ENCODE measurements at regions not wholly inside any gene's neighbourhood (a gene's known extent, or its start where the extent isn't known, plus 50 kb on each side); places are given as distances from the start of the nearest gene placed in this dataset.

GRCh38 chr2:167322795-167323194 lies 434.5 kb downstream of the XIRP2 start:
- H2BK12ac ChIP-seq (ENCODE audit: low read depth, low read length), result no peak overlapping the region
- no peak overlapping the region for H3K9ac ChIP-seq (replicated peaks in 1 of 4; ENCODE audit: extremely low read depth in 1 of 4, low read depth in 3 of 4, low read length in 3 of 4)
- H3K79me2 ChIP-seq (ENCODE audit: control insufficient read depth in 1 of 2, insufficient read depth in 2 of 2, low read length in 2 of 2), result peaks cover 6 to 91% of the 10 kb centered on the region in 2 experiments
- H3K27me3 ChIP-seq (replicated peaks in 1 of 4; ENCODE audit: control insufficient read depth in 3 of 4, extremely low read depth in 1 of 4, insufficient read depth in 3 of 4, low read length in 3 of 4), result no peaks in the 10 kb centered on the region
- peaks cover 0 to 15% (median 5%) of the 10 kb centered on the region in 4 experiments; a peak in 3 of 8 replicates for H3K36me3 ChIP-seq (ENCODE audit: control insufficient read depth in 2 of 4, insufficient read depth in 4 of 4, low read length in 3 of 4)
- H3K9me3 ChIP-seq (ENCODE audit: insufficient read depth in 2 of 2, low read depth in 1 of 2, low read length in 1 of 2), result peaks cover 11 to 12% of the 10 kb centered on the region in 2 experiments
- H2BK5ac ChIP-seq (ENCODE audit: low read depth, low read length), result no peak overlapping the region
- no peak overlapping the region for H2AK5ac ChIP-seq (ENCODE audit: low read depth, low read length)
- H3K4me3 ChIP-seq (ENCODE audit: extremely low read depth in 1 of 4, insufficient read depth in 2 of 4, low read depth in 3 of 4, low read length in 4 of 4), result no peak overlapping the region
- no peak for FAIRE-seq
- H2AFZ ChIP-seq (ENCODE audit: low read length), result no peak overlapping the region
- peaks cover 2% of the 10 kb centered on the region; the same call in 1 of the 2 replicates for H3K79me1 ChIP-seq (ENCODE audit: low read depth, low read length)
- H3K4ac ChIP-seq (replicated peaks; ENCODE audit: insufficient read length, low read depth, low read length), result no peak overlapping the region
- H3K23ac ChIP-seq (ENCODE audit: insufficient read length), result no peak overlapping the region
- no peak overlapping the region for H3K56ac ChIP-seq (replicated peaks; ENCODE audit: insufficient read length, low read depth, low read length)
- 82% methylated on average over 2 of the region's 2 CpGs; no CpG with 5 or more reads in 1 of the 2 experiments for WGBS, 2 experiments (ENCODE audit: extremely low coverage in 1 of 2, insufficient coverage in 1 of 2, insufficient read length in 1 of 2, insufficient replicate concordance in 2 of 2, low coverage in 1 of 2, low lambda C conversion rate in 2 of 2, missing lambda C conversion rate in 1 of 2)
- H4K8ac ChIP-seq (ENCODE audit: extremely low read depth, insufficient read depth, low read length), result no peak overlapping the region
- no peak overlapping the region for H2BK20ac ChIP-seq (ENCODE audit: low read length)
- H3K4me1 ChIP-seq (replicated peaks in 1 of 4; ENCODE audit: control insufficient read depth in 3 of 4, insufficient read depth in 4 of 4, low read length in 3 of 4), result peaks cover 0 to 3% (median 0%) of the 10 kb centered on the region in 4 experiments; a peak in 2 of 7 replicates
- ChIA-PET CTCF (ENCODE audit: partially characterized antibody) (no interaction called here), POLR2A (ENCODE audit: partially characterized antibody) (no interaction called here)
- H3K4me2 ChIP-seq (ENCODE audit: insufficient read depth in 1 of 2, low read depth in 2 of 2, low read length in 2 of 2), result no peak overlapping the region
- no peak overlapping the region for H3K14ac ChIP-seq (ENCODE audit: insufficient read length)
- no peak overlapping the region for H3K18ac ChIP-seq (ENCODE audit: extremely low read depth, low read length)
- DNase-seq (ENCODE audit: low read depth in 1 of 2, low spot score in 2 of 2), result no peak
- H4K91ac ChIP-seq (replicated peaks; ENCODE audit: insufficient read length, low read length), result no peak overlapping the region
- no peaks in the 10 kb centered on the region for H3K23me2 ChIP-seq (ENCODE audit: low read depth, low read length)
- H2BK15ac ChIP-seq (ENCODE audit: low read length), result no peak overlapping the region
- H3K27ac ChIP-seq (ENCODE audit: low read depth, low read length), result no peak overlapping the region
- no peak overlapping the region for H2BK120ac ChIP-seq (replicated peaks; ENCODE audit: low read depth, low read length)
- H4K5ac ChIP-seq (ENCODE audit: insufficient read length, low read depth, low read length), result no peak overlapping the region
- TF ChIP-seq TAF1 (IDR thresholded peaks at IDR 0.05; ENCODE audit: low read depth, low read length), result no peak
- TF ChIP-seq YY1 (IDR thresholded peaks at IDR 0.05; ENCODE audit: low read depth, low read length), result no peak
- TF ChIP-seq PHF8 (conservative IDR thresholded peaks at IDR 0.05; ENCODE audit: low read depth, low read length), result no peak
- no peak for TF ChIP-seq CHD1 (IDR thresholded peaks at IDR 0.05; ENCODE audit: low read depth, low read length)
- TF ChIP-seq RFX5 (IDR thresholded peaks at IDR 0.05; ENCODE audit: borderline replicate concordance, low read depth, low read length), result no peak
- TF ChIP-seq POLR2AphosphoS5 (IDR thresholded peaks at IDR 0.05; ENCODE audit: low read depth, low read length), result no peak
- TF ChIP-seq POU5F1 (IDR thresholded peaks at IDR 0.05; ENCODE audit: low read depth, low read length), result no peak
- no peak for TF ChIP-seq KDM5A (IDR thresholded peaks at IDR 0.05; ENCODE audit: low read length)
- no peak for TF ChIP-seq CBX8 (IDR thresholded peaks at IDR 0.05; ENCODE audit: borderline replicate concordance, low read depth, low read length)
- no peak for TF ChIP-seq RXRA (IDR thresholded peaks at IDR 0.05; ENCODE audit: insufficient read depth, low read depth, low read length)
- no peak for TF ChIP-seq E2F6 (IDR thresholded peaks at IDR 0.05)
- peaks cover 0 to 2% of the 10 kb centered on the region in 2 experiments for H4K20me1 ChIP-seq (replicated peaks in 1 of 2; ENCODE audit: control insufficient read depth in 1 of 2, insufficient read depth in 2 of 2, low read length in 2 of 2)
